GM13977 (cell line): ENCODE measurements at regions not wholly inside any gene's neighbourhood (a gene's known extent, or its start where the extent isn't known, plus 50 kb on each side); places are given as distances from the start of the nearest gene placed in this dataset.

Experiments used
- DNase-seq: peaks from one replicate; pipeline ENCODE4 v3.0.0; 2012; ENCODE audit warnings: low spot score
- in situ Hi-C: fragments of 300-500 bp; cut with MboI; formaldehyde crosslinking; loops from one replicate; pipeline ENCODE4 v1.12.0; 2022; ENCODE audit warnings: low sequenced_read_pairs, low pct_unique_long_range_greater_than_20kb, mixed read lengths, inconsistent platforms; ENCODE audit not compliant: unreplicated experiment
- TF ChIP-seq, protein P1 (sequence below): IDR thresholded peaks from 2 replicates; pipeline ENCODE4 v1.5.1; 2012; ENCODE audit warnings: mild to moderate bottlenecking, control low read depth; ENCODE audit not compliant: insufficient read depth; ENCODE audit errors: extremely low read depth, missing control alignments

- TF ChIP-seq, protein P1, sequence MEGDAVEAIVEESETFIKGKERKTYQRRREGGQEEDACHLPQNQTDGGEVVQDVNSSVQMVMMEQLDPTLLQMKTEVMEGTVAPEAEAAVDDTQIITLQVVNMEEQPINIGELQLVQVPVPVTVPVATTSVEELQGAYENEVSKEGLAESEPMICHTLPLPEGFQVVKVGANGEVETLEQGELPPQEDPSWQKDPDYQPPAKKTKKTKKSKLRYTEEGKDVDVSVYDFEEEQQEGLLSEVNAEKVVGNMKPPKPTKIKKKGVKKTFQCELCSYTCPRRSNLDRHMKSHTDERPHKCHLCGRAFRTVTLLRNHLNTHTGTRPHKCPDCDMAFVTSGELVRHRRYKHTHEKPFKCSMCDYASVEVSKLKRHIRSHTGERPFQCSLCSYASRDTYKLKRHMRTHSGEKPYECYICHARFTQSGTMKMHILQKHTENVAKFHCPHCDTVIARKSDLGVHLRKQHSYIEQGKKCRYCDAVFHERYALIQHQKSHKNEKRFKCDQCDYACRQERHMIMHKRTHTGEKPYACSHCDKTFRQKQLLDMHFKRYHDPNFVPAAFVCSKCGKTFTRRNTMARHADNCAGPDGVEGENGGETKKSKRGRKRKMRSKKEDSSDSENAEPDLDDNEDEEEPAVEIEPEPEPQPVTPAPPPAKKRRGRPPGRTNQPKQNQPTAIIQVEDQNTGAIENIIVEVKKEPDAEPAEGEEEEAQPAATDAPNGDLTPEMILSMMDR: no peak
- no peak for DNase-seq
- in situ Hi-C loops: no loop called here
Observed at GRCh38 chr17:53006006-53006405, 816.7 kb upstream of the KIF2B start.

DNA sequence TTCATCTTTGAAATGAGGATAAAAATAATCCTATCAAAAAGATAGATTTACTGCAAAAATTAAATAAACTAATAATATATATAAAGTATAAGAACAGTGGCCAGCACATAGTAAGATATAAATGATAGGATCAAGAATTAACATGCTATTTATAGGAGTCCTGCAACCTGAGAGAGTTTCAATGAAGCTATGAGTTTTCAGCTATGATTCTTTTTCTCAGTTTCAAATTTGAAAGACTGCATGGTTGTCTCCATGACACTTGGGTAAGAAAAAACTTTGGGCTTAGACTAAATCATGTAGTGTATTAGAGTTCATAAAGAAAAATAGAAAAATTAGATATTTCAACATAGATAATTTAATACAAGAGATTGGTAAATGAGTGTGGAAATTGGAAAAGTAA, 817.8 kb upstream of the KIF2B start:
- no peak for DNase-seq
- in situ Hi-C loops: no loop called here
- TF ChIP-seq, protein P1: no peak

DNA sequence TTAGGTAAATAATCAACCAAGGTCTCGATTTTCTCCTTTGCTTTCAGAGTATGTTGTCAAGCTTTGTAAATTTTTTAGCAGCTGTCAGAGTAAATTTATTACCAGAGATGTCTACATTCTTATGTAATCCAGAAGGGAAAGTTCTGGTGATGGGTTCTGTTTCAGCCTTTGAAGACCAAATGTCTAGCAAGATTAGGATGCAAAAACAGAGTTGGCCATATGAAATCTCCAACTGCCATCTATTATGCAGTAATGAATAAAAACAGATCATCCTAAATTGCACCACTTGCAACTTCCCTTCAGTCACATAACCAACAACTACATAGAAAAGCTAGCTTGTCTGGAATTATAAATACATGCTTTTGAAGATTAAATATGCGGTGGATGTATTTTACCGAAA, 826.8 kb upstream of the KIF2B start:
- DNase-seq: no peak
- TF ChIP-seq, protein P1: no peak
- in situ Hi-C loops: no loop called here

- in situ Hi-C loops: no loop called here
- TF ChIP-seq, protein P1: no peak
- no peak for DNase-seq
Observed at GRCh38 chr17:52995147-52995546, 827.6 kb upstream of the KIF2B start.

- TF ChIP-seq, protein P1: no peak
- in situ Hi-C loops: no loop called here
- DNase-seq: no peak
Observed at GRCh38 chr17:52986056-52986662, 827.6 kb upstream of the CA10 start.

- TF ChIP-seq, protein P1: no peak
- in situ Hi-C loops: no loop called here
- no peak for DNase-seq
Observed at GRCh38 chr17:52982331-52982730, 823.8 kb upstream of the CA10 start.

- DNase-seq: no peak
- in situ Hi-C loops: no loop called here
- TF ChIP-seq, protein P1: no peak
Observed at GRCh38 chr17:52979921-52980320, 821.4 kb upstream of the CA10 start.
